ENCODE measurements at regions not wholly inside any gene's neighbourhood (a gene's known extent, or its start where the extent isn't known, plus 50 kb on each side); places are given as distances from the start of the nearest gene placed in this dataset.

DNA sequence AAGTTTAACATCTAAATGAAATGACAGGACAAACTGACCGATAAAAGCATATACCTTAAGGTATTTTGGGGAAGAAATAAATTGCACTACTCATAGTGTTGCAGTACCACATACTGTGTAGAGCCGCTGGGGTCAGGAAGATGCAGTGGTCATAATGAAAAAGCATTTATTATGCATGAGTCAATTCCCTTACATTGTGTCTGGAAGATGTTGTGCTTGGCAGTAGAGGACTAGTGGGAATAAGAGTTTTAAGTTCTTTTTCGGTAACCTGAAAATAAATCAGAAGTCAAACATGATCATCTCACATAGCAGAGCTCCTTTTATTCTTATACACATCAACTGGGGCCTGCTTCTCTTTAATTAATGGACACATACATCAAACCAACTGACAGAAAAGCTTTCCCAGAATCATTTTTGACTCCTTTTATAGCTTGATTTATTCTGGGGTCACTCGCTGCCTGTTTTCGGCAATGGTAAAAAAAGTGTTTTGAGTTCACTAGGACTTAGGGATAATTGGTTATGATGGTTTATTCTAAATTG lies 262.5 kb upstream of the CHD1 start:
- TF ChIP-seq, protein P1, sequence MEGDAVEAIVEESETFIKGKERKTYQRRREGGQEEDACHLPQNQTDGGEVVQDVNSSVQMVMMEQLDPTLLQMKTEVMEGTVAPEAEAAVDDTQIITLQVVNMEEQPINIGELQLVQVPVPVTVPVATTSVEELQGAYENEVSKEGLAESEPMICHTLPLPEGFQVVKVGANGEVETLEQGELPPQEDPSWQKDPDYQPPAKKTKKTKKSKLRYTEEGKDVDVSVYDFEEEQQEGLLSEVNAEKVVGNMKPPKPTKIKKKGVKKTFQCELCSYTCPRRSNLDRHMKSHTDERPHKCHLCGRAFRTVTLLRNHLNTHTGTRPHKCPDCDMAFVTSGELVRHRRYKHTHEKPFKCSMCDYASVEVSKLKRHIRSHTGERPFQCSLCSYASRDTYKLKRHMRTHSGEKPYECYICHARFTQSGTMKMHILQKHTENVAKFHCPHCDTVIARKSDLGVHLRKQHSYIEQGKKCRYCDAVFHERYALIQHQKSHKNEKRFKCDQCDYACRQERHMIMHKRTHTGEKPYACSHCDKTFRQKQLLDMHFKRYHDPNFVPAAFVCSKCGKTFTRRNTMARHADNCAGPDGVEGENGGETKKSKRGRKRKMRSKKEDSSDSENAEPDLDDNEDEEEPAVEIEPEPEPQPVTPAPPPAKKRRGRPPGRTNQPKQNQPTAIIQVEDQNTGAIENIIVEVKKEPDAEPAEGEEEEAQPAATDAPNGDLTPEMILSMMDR (IDR thresholded peaks at IDR 0.05; ENCODE audit: low read depth, low read length, poor library complexity, severe bottlenecking) = no peak
- no peak for TF ChIP-seq EZH2phosphoT487 (IDR thresholded peaks at IDR 0.05; ENCODE audit: borderline replicate concordance, low read length)
